AG04450 (cell line): ENCODE measurements at regions not wholly inside any gene's neighbourhood (a gene's known extent, or its start where the extent isn't known, plus 50 kb on each side); places are given as distances from the start of the nearest gene placed in this dataset.

Experiments
- CTCF ChIA-PET: fragments of 300-600, 350-600 bp; formaldehyde crosslinking; extraction: SDS; loops from one replicate; lab custom pipeline; 2022; ENCODE audit warnings: antibody characterized with exemption, inconsistent platforms; lab: Charles Lee
- POLR2A ChIA-PET: fragments of 350-600 bp; formaldehyde crosslinking; extraction: SDS; loops from one replicate; lab custom pipeline; 2021; ENCODE audit warnings: antibody characterized with exemption, inconsistent platforms; lab: Yijun Ruan, JAX
- DNase-seq: peaks from one replicate; pipeline ENCODE4 v3.0.0-alpha.2; 2011; ENCODE audit warnings: low read depth, low spot score
- H3K27ac ChIP-seq: one replicate; pipeline ENCODE4 v1.5.1; 2012; ENCODE audit warnings: low read depth, low read length, control low read depth
- H3K27me3 ChIP-seq: one replicate; pipeline ENCODE4 v1.6.0; 2012; ENCODE audit warnings: low read length; ENCODE audit not compliant: control insufficient read depth, insufficient read depth
- H3K4me3 ChIP-seq: 2 replicates; pipeline ENCODE4 v1.5.1; 2011; ENCODE audit warnings: mild to moderate bottlenecking, low read depth, low read length, control low read depth
- H3K9me3 ChIP-seq: 2 replicates; pipeline ENCODE4 v1.5.1; 2012; ENCODE audit warnings: low read length; ENCODE audit not compliant: control insufficient read depth, insufficient read depth
- CTCF ChIP-seq: IDR thresholded peaks from 2 replicates; pipeline ENCODE4 v1.5.1; 2011; ENCODE audit warnings: low read depth, low read length, control low read depth, inconsistent platforms

GRCh38 chr12:105428793-105429395 is 98.4 kb downstream of the C12orf75 start:
- no peak overlapping the region for H3K4me3 ChIP-seq
- POLR2A ChIA-PET = no interaction called here
- no peak for TF ChIP-seq CTCF
- no peak for DNase-seq
- no peak overlapping the region for H3K27ac ChIP-seq
- no peaks in the 10 kb centered on the region for H3K9me3 ChIP-seq
- CTCF ChIA-PET = no interaction called here
- no peaks in the 10 kb centered on the region for H3K27me3 ChIP-seq

- Histone ChIP-seq H3K9me3 (no peaks in the 10 kb centered on the region), H3K4me3 (no peak overlapping the region), H3K27ac (no peak overlapping the region), H3K27me3 (no peaks in the 10 kb centered on the region)
- CTCF ChIA-PET = interaction anchor here (4.3 kb wide), 1 partner anchor 9 kb away, joined by 21 read pairs; no protein-coding TSS in a partner anchor
- no peak for TF ChIP-seq CTCF
- DNase-seq = no peak
- POLR2A ChIA-PET = no interaction called here
Measured at GRCh38 chr12:105429511-105429910, 99.0 kb downstream of the C12orf75 start.

- ChIA-PET CTCF (interaction anchor here (1.8 to 4.3 kb wide), 3 partner anchors 11 to 792 kb away, joined by 5 to 21 read pairs (median 6); no protein-coding TSS in a partner anchor), POLR2A (no interaction called here)
Measured at GRCh38 chr12:105431537-105432100, 101.1 kb downstream of the C12orf75 start.

GRCh38 chr12:105433804-105434203 is 103.3 kb downstream of the C12orf75 start:
- DNase-seq = no peak
- H3K27ac ChIP-seq = no peak overlapping the region
- CTCF ChIA-PET = interaction anchor here (4.3 kb wide), 1 partner anchor 13 kb away, joined by 21 read pairs; no protein-coding TSS in a partner anchor
- no peaks in the 10 kb centered on the region for H3K27me3 ChIP-seq
- POLR2A ChIA-PET = no interaction called here
- H3K9me3 ChIP-seq = no peaks in the 10 kb centered on the region
- TF ChIP-seq CTCF = no peak
- H3K4me3 ChIP-seq = no peak overlapping the region

More at GRCh38 chr12:105431537-105432100, 101.1 kb downstream of the C12orf75 start:
- no peaks in the 10 kb centered on the region for H3K27me3 ChIP-seq
- no peak overlapping the region for H3K4me3 ChIP-seq
- H3K27ac ChIP-seq = no peak overlapping the region
- no peaks in the 10 kb centered on the region for H3K9me3 ChIP-seq
- TF ChIP-seq CTCF = no peak
- no peak for DNase-seq

- POLR2A ChIA-PET = no interaction called here
- Histone ChIP-seq H3K9me3 (no peaks in the 10 kb centered on the region; the same call in 1 of the 2 replicates), H3K27ac (no peak overlapping the region), H3K27me3 (no peaks in the 10 kb centered on the region), H3K4me3 (no peak overlapping the region)
- TF ChIP-seq CTCF = no peak
- no peak for DNase-seq
- CTCF ChIA-PET = no interaction called here
Measured at GRCh38 chr12:105436636-105437035, 106.1 kb downstream of the C12orf75 start.
